Fibroblast of skin of right biceps (primary cell): ENCODE measurements at regions not wholly inside any gene's neighbourhood (a gene's known extent, or its start where the extent isn't known, plus 50 kb on each side); places are given as distances from the start of the nearest gene placed in this dataset.

Source experiments
- DNase-seq: peaks from one replicate; pipeline ENCODE4 v3.0.0-alpha.2; 2013

DNA sequence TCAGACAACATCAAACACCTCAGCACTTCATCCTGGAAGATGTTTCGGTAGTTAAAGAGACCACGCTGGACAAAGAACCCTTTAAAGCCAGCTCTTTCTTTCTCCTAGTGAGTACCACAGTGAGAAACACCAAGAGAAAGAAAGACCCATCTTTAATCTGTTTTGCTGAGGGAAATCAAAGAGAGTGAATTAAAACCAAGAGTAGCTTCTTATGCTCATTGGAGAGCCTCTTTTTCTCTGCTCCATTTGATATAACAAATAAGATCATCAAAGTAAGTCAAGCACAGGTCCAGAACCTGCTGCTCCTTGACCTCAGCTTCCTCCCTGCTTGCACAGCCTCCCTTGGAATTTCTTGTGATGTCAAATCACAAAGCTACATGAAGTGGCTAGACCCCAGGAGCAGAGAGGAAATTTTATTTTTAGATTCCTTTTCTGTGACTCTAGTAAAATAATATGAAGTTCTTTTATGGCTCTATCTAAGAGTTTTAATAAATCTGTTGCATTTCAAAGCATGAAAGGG, 436.4 kb downstream of the C3orf38 start:
- DNase-seq = no peak

DNA sequence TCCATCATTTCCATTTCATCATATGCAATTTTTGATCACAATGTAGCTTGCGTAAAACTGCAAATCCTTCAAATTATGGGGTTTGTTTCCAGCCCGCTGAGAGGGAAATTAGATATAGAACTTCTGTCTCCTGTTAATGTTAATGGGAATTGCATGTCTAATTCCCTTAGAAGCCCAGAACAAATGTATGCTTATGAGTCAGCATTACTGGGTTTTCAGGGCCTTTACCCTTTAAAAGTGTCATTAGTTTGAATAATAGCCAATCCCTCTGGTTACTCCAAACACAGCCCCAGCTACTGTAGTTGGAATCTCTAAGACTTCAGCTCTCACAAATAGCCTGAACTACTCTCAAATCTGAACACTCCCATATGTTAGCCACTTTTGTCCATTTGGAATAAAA, 439.4 kb downstream of the C3orf38 start:
- peak; percentile 21 for DNase-seq

DNA sequence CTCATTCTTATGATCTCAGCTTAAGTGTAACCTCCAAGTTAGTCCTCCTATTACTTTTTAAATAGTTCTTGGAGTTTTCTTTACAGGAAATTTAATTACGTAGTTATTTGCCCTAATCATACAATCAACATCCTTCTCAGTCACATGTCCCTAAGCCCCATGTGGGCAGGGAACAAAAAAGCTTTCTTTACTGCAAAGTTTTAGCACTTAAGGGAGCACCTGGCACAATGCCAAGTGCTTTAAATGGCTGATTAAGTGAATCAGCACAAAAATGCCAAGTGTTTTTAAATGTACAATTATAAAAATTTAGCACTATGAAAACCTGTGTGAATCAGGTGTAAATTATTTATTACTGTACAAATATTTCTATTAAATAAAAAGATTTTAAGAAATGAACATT, 445.3 kb downstream of the C3orf38 start:
- DNase-seq = peak; percentile 21

DNA sequence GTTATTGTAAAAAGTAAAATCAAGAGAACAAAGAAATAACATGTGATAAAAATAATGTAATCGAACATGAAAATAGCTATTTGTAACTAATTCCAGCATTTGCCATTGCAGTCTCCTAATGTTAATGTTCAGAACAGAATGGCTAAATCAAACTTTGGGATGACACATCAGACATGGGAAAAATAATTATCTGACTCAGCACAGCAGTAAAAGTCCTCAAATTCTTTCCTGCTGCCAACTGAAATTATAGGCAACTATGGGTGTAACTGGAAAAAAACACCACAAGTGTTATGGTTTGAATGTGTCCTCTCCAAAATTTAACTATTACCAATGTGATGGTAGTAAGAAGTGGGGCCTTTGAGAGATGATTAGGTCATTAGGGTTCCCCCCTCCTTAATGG, 446.7 kb downstream of the C3orf38 start:
- DNase-seq = peak; percentile 29

DNA sequence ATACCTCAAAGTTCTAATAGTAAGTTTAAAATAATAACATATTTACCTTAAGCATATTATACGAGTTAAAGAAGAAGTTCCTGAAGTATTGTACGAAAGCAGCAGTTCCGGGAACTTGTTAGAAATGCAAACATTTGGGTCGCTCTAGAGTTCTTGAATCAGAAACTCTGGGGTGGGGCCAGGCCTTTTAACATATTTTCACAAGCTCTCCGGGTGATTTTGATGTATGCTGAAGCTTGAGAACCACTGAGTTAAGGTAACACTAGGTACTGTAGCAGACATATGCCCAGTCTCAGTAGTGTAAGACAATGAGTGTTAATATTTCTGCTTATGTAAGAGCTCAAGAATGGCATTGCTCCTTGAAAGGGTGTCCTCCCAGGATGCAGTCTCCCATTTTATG, 461.1 kb downstream of the C3orf38 start:
- no peak for DNase-seq

DNA sequence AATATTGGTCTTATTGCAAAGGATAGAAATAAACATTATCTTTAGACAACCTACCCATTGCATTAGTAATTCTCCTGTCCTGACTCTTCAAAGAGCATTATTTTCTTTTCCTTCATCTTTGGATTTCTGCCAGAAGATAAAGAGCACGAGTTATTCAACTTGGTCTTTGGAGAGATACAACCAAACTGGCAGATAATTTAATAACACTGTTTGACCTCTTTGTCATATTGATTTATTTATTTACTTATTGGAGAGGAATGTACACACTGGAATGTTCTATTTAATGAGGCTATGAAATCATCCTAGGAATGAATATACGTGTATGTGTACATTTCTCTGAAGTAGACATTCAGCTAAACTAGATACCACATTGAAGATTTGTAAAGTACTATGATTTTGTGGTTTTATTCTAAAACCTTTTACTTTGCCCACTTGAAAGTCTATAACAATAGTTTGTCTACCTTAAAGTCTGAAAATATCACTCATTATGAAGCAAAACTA, 462.1 kb downstream of the C3orf38 start:
- peak; percentile 22 for DNase-seq

DNA sequence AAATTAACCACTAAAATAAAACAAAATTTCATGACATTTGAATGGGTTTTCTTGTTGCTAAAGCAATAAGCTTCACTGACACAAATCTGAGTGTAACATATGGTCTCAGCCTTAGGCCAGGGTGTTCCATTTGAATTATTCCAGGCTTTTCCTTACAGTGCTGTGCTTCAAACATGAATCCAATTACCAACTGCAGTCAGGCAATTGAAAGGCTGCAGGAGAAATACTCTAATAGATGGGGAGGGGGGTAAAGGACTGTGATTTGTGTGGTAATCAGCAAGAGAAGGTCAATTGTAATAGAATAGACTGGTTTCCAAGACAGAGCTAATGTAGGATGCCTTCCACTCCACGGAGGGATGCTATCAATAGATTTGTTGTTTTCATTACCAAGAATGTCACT, 466.7 kb downstream of the C3orf38 start:
- DNase-seq = no peak

DNA sequence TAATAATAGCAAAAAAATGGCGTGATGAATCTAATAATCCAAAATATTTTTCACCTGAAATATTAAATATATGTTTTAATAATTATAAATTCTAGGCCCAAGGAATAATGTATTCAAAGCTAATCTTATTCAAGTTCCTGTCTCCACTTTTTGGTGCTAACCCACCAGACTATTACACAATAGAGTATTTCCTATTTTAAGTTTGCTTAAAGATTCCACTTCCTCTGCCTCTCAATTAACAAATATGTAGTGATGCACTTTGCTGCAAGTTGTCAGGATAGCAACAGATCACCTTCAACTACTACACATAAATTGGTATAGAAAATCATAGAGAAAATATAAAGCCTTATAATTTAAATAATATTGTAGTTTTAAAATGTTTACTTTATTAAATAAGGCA, 467.5 kb downstream of the C3orf38 start:
- DNase-seq = no peak

DNA sequence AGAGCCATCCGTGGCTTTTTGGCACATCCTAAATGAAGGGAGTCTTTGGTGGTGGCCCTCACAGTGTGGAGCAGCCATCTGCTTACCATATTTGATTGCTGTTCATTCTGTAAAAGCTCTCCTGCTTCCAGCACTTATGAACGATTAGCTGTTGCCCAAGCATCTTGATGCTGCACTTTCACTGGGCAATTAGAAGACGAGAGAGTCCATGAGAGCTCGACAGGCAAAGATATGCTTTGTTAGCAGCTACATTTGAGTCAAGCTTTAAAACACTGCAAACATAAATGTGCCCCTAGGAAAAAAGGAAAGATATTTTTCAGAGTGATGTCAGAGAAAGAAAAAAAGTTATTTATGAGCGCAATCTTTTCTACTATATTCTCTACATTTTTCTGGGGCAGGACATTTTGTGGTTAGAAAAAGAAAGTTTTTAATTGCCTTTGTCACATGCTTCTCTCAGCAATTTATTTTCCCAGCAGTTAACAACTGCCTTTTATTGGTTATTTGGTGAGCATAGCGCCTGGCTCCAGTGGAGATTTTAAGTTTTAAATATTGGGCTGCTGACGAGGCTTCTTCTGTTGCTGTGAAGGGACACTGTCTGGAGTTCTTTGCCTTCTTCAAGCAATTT, 468.4 kb downstream of the C3orf38 start:
- no peak for DNase-seq

DNA sequence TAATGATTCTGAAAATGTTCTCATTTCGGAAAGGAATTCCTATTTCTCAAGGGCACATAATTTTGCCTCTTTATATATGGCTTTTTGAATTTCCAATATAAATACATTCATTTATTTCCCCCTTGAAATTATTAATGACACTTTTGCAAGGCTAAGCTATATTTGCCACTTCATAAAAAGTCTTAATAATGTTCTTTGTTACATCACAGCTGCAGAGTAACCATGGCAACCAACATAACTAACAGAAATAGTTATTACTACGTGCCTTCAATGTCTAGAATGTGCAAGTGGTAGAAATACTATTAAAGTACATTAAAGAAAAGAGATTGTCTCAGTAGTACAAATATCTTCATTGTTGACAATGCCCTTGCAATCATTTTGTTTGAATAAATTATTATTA, 471.8 kb downstream of the C3orf38 start:
- no peak for DNase-seq

DNA sequence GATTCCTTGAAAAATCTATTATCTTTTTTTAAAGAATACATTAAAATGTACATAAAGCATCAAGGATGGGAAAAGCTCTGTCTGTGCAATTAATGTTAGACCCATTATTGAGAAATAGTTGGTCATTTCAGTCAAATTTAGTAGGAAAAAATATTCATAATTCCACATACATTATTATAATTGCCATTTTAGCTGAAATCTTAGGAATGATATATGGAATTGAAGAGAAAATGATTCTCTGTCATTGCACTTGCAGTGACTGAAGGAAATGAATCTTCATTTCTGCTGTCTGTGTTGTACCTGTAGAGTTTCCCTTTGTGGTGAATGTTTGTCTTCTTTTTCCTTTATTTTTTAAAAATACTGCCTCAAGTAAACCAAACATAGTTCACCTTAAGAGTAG, 473.9 kb downstream of the C3orf38 start:
- no peak for DNase-seq

DNA sequence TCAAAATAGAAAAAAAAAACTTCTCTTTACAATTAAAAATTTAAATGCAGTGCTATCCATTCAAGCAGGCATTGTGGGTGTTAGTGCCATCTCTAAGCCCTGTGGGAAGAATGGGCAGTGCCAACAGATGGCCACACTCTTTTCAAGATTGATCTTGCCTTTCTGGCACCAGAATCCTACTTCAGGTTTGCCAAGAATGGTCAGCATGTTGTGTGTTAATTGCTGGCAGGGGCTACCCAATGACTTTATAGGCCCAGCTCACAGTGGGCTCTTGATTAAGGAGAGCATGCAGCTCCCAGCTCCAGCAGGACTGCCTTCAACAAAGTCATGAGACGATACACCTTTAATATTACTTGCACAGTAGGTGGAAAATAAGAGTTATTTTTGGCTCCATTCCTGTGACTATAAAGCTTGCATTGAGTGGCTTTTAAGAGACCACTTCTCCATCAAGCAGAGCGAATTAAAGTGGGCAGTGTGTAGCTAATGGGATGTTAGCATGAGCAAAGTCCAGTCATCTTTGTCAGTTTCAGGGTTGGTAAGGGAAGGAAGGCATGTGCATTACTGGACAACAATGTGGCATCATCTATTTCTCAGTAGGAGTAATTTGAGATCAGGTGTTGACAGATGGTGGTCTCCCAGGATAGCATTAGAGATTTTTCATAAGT, 476.8 kb downstream of the C3orf38 start:
- DNase-seq = no peak

DNA sequence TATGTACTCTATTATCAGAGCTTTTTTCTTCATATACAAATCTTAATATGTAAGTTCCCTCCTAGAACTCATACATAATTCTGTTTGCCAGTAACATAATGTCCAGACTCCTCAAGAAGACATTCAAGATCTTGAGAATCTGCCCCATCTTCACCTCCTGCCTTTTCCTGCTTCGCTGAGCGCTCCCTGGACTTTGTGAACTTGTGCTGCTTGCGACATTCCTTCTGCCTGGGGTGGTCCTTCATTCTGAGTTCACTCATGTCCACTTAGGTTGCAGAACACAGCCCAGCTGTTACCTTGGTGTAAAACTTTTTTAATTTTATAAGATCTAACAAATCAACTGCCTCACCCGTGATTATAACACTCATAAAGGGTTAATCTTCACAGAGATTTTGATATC, 478.5 kb upstream of the EPHA3 start:
- DNase-seq = no peak

DNA sequence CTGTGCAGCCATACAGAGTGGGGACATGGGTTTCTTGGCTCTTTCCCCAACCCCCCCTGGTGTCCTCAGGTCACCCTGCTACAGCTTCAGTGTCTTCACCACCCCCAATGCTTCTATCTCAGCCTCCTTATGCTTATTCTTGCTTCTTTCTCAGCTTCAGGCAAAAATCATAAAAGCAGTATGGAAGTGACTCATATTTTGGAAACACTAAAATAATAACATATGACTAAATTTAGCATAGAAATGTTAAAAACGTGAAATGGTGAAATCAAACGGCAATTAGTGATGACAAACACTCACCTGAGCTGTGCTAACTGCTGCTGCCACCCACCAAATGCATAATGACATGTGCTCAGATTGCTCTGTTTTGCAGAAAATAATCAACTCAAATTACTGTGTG, 475.2 kb upstream of the EPHA3 start:
- DNase-seq = no peak

DNA sequence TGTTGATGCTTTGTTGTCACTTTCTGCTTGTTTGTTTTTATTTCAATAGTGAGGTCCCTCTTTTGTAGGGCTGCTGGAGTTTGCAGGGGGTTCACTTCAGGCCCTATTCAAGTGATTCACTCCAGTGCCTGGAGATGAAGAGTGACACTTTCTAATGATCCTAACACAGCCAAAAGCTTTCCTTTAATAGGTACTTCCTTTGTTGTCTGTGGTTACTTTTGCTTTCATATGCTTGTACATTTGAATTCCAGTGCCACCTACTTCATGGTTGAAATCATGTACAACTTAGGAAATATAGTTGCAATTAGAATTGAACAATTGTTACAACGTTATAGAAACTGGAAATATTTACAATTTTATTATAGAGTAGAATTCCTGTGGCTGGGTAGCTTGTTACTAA, 466.8 kb upstream of the EPHA3 start:
- no peak for DNase-seq

DNA sequence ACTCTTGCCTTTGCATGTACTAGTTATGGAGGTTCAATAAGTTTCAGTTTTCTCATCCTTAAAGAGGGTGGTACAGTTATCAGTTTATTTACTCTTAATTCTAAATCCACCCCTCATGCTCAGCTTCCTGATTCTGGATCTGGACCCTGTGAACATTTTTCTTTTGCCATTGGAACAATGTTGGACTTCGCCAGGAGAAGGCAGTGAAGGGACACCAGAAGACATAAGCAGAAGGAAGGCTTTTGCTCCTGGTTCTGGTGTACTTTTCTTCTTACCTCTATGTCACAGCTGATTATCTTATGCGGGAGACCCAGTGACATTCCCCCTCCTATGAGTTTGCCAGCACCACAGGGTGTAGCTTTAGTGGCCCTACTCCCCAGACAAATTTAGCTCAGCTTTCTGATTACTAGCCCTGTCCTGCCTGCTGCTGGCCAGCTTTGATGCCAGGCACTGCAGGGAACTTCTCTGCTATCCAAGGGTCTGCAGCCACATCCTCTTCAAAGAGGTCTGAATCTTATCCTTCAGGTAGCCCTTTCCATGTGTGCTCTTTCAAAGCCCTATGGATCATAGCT, 466.3 kb upstream of the EPHA3 start:
- no peak for DNase-seq

DNA sequence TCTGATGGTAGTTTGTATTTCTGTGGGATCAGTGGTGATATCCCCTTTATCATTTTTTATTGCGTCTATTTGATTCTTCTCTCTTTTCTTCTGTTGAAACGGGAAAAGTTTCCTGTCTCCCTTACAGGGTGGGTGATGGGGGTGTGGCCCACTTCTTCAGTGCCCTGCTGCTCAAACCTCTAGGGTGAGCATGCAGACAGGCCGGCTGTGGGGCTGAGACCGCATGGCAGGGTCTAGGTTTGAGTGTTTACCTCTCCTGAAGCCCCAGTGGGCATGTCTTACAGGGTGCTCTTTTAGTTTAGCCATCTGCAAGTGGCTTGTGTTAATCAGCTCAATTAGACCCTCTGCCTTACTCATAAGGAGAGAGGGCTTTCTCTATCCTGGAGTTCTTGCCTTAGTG, 450.0 kb upstream of the EPHA3 start:
- no peak for DNase-seq

DNA sequence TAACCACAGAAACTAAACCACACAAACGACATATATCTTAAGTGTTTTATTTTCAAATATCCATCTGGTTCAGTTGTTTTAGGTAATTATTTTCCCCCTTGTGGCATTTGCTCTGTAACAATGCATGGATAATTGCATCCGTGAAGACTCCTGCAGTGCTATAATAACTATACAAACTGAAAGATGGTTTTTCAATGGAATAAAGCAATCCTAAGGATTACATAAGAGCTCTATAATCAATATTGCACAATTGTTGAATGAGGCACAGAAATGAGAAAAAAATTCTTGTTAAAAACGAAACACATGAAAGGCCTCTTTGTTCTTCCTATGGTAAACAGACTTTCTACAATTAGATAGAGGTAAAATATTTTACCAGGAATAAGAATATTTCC, 446.0 kb upstream of the EPHA3 start:
- DNase-seq = no peak

DNA sequence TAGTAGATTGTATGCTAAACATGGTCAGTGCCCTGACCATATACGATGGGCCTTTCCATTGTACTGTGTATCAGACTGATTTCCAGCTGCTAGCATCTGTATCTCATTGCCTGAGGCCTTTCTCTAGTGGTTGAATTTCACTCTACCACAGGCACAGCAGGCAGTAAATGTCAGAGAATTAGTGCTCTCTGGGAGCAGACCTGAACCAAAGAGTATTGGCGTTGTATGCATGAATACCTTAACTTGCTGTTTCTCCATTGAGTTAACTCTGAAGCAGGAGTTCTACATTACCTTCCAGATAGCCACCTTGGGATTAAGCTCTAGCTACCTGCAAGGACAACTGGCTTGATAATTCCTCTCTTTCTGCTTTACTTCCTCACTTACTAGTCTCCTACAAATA, 439.2 kb upstream of the EPHA3 start:
- DNase-seq = no peak

DNA sequence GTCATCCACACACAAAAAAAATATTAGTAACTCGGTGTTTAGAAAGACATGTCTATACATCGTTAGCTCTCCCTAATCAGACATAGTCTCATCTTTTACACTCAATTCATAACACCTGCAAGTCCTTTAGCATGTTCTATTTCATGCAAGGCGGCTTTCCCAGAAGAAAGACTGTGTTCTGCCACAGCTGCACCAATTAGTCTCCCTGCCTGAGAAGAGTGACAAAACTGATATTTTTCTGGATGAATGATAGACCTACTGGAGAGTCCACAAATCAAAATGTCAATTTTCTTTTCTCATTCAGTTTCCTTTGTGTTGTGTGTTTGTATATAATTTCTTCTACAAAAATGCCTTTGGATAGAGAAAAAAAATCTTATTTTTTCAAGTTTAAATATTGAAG, 435.8 kb upstream of the EPHA3 start:
- DNase-seq = no peak

DNA sequence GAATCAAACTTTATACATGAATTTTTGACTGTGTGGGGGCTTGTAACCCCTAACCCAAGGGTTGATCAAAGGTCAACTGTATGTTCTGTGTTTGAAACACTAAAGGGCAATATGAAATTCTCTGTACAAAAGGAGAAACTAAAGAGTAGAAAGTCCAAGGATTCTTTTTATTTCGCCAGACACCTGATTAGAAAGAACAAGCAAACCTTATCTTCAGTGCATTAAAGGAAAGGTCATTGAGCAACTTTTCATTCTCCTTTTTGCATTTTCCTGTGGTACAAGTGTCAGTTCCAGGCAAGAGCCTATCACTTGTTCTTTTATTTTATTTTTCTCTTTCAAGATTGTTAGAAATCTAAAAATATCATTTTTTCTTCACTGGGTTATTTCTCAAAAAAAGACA, 430.1 kb upstream of the EPHA3 start:
- DNase-seq = no peak

DNA sequence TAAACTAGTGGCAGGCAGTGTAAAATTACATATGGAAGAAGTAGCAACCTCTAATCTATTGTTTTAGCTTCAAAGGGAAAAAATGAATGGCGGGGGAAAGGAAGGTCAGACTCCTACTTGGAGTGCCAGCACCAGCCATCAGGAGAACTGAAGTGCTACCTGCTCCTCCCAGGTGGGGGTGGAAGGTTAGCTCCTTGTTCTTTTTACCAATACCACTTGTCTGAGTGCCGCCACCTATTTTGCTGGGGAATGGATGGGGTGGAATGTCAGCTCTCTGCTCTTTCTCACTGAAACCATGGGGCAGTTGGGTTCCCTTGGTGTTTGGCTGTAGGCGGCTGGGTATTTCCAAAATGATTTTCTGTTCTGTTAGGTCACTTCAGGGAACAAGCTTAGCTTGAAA, 428.7 kb upstream of the EPHA3 start:
- DNase-seq = no peak

DNA sequence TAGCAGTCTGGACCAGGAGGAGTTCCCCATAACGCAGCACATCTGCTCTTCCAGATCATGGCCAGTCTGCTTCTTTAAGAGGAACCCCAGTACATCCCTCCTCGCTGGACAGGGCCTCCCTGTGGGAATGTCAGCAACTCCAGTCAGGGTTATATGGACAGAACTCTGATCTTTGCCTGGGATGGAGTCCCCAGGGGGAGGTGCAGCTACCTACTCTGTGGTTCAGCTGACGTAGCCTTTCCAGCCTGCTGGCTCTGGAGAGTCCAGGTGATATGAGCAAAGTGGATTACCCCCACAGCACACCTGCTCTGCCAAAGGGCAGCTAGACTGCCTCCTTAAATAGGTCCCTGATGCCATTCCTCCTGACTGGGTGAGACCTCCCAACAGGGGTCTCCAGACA, 417.1 kb upstream of the EPHA3 start:
- no peak for DNase-seq

DNA sequence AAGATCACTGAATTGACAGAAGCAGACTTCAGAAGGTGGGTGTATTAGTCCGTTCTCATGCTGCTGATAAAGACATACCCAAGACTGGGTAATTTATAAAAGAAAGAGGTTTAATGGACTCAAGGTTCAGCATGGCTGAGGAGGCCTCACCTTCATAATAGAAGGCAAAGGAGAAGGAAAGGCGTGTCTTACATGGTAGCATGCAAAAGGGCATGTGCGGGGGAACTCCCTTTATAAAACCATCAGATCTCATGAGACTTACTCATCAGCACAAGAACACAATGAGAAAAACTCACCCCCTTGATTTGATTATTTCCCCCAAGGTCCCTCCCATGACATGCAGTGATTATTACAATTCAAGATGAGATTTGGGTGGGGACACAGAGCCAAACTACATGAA, 416.3 kb upstream of the EPHA3 start:
- DNase-seq = no peak
